Putamen (tissue), 1 donor: ENCODE measurements at regions not wholly inside any gene's neighbourhood (a gene's known extent, or its start where the extent isn't known, plus 50 kb on each side); places are given as distances from the start of the nearest gene placed in this dataset.

Experiments used
- DNase-seq: peaks from one replicate; pipeline ENCODE4 v3.0.0-alpha.2; 2016; ENCODE audit warnings: low spot score

- DNase-seq: no peak
These were observed 623.4 kb upstream of the IGFBP3 start for GRCh38 chr7:46544396-46545008.

GRCh38 chr7:46542076-46542475 lies 621.0 kb upstream of the IGFBP3 start:
- no peak for DNase-seq

DNA sequence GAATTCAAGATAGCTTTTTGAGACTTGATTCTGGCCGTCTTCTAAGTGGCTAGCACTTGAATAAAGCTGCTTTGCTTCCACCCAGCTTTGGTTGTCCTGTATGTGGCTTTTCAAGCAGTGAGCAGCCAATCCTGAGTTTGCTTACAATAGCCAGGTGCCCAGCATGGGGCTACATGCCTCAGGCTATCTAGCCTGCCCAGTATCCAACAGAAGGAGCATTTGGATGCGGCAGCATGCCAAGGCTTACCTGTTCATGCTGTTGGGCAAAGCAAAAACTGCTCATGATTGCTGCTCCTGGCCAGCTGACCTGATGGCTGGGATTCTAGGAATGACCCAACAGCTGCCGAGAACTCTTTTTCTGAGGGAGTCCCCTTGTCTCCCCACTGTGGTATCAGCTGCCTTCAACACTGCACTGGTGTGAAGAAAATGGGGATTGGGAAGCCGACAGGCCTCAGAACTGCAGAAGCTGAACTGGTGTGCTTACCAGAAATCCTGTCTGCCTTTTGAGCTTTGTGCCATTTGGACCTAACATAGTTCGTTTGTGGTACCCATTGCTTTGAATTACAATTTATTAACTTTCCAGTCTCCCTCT lies 618.9 kb upstream of the IGFBP3 start:
- DNase-seq: no peak

- DNase-seq: no peak
These were observed 616.3 kb upstream of the IGFBP3 start for GRCh38 chr7:46537191-46537905.

DNA sequence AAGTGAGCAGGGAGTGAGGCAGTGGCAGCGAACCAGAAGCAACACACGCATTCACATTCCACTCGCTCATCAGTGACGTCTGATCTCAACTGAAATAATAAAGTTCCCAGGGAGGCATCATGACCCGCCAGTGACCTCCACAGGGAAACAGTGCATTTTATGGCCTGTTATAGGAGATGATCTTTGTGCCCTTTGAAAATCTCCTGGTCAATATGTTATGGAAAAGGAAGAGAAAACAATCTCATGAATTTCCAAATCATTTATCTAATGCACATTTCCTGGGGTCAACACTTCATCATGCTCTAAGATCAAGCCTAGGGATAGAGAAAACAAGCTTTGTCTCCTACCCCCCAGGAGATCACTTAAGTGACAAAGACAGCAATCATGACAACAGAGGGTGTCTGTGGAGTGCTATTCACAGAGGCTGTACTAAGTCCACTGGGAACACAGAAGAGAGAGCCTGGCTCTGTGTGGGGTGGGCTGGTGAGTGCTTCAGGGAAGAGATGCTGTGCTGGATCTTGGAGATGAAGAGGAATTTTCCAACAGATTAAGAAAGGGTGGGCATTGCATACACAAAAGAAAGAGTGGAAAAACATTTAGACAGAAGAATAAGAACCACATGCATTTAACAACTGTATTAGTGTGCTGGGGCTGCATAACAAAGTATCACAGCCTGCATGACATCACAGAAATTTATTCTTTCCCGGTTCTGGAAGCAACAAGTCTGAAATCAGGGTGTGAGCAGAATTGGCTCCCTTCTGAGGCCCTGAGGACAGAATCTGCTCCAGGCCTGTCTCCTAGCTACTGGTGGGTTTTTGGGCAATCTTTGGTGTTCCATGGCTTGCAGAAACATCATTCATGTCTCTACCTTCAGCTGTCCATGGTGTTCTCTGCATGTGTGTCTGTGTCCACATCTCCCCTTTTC lies 613.9 kb upstream of the IGFBP3 start:
- no peak for DNase-seq

DNA sequence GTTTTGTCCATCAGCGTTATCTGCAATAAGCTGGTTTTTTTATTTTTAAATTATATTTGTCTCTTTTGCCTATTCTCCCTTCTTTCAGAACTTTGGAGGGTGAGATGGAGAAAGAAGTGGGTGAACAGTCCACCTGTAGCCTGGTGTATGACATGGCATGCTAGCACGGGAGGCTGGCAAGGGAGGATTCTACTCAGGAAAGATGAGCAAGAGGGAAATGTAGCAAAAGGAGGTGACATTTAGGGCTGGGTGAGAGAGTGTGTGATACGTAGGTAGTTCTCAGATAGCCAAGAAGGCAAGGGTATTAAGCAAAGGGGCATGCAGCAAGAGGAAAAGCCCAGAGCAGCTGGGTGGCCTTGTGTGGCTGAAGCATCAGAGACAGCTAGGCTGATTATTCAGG lies 612.9 kb upstream of the IGFBP3 start:
- no peak for DNase-seq

DNA sequence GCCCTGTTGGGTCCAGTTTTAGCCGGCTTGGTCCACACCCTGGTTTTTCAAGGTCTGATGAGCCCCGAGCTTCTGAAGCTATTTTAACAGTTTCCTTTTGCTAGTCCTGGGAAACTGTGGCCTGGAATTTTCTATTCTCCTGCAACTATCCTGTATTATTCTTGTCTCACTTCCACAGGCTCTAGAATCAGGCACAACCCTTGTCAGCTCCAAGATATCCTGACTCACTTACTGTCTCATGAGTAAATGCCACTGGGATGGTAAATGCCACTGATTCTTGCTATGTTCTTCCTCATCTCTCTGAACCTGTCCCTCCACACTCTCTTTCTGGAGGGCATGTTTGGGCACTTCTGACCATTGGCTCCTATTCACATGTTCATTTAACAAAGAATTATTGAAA lies 611.5 kb upstream of the IGFBP3 start:
- DNase-seq: no peak

GRCh38 chr7:46530081-46530750 lies 609.1 kb upstream of the IGFBP3 start:
- DNase-seq: no peak

DNA sequence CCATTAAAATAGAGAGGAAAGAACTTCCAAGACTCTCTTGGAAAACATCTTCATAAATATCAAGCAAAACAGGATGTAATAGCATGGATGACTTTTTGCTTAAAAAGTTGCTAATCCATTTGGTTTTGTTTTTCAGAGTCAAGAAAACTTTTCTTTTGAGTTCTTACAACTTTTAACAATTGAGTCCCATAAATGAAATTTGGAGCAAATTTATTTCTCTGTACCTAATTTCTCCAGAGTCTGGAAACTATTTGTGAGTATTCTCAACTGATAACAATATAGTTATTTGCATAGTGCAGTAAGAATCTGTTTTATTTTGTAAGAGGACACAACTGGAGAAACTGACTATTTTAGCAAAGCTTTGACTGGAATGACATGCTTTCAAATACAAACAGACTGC lies 606.3 kb upstream of the IGFBP3 start:
- no peak for DNase-seq

DNA sequence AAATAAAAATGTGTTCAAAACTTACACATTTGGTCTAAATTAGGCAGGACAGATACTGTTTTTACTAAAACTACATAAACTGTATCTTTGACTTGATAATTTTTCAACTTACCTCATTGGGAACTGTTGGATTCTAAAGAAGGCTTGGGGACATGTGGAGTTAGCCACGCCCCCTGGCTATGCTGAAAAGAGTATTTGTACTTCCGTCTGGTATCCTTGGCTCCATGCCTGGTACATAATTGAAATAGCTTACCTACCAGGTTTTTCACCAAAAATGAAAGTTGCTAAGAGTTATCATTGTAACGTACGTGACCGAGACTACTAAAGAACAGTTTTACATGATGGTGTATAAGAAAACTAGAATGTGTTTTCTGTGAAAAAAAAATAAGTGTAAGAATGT lies 604.8 kb upstream of the IGFBP3 start:
- DNase-seq: no peak

GRCh38 chr7:46524350-46524749 lies 603.3 kb upstream of the IGFBP3 start:
- no peak for DNase-seq

GRCh38 chr7:46522354-46522906 lies 601.4 kb upstream of the IGFBP3 start:
- DNase-seq: no peak

DNA sequence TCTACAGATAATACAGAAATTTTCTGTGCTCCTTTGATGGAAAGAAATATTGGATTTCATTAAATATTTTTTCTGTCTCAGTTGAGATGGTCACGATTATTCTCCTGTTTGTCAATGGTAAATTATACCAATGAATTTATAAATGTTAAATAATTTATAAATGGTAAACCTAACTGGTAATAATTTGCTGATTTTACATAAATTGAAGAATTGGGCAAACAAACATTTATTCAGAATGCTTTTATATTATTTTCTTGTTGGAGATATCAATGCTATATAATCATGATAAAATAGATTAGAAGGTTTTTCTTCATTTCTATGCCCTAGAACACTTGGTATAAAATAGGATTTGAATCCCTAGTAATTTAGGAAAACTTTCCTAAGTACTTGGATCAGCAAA lies 597.6 kb upstream of the IGFBP3 start:
- DNase-seq: no peak

DNA sequence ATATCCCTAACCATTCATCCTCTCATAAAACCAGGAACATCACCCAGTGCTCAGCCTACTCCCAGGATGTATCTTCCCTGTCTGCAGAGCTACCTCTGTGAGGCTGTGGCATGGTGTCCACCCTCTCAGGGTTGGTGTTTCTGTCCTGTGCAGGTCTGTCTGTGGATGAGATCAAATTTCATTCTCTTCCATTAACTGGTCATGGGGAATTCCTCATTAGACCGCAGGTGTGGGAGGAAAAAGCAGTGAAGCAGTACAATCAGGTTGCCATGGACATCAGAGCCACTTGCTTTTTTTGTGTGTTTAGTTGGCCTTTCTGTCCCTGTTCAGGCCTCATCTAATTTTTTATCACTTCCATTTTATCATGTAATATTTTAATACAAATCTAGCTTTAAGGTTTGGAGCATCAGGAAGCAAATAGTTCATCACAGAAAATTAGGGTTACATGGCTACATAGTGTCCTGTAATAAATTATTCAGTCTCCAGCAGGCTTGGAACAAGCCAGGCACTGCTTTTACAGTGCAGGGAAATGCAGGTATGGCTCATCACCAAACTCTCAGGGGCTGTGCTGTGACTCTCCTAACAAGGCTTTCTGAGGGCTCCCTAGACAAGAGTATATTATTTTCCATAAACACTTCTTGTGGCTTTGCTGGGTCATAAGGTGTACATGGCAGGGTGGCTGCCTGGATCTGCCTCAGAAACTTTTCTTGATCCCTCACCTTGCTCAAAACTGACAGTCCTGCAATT lies 594.9 kb upstream of the IGFBP3 start:
- no peak for DNase-seq

DNA sequence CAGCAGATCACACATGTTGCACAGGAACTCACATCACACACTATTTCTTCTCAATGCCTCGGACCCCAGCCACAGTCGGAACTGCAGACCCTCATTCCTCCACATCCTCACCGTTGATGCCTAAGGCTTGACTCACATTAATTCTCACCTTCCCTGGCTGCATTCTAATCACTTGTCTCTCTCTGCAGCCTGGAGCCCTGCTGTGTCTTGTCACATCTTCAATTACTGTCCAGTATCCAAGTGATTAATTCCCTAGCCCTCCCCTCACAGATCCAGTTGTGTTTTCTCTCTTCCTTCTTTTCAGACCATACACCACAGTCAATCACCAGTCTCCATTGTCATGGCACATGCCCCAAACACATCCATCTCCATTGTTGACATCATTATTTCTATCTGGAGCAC lies 592.4 kb upstream of the IGFBP3 start:
- no peak for DNase-seq

GRCh38 chr7:46512891-46513413 lies 591.9 kb upstream of the IGFBP3 start:
- DNase-seq: no peak

DNA sequence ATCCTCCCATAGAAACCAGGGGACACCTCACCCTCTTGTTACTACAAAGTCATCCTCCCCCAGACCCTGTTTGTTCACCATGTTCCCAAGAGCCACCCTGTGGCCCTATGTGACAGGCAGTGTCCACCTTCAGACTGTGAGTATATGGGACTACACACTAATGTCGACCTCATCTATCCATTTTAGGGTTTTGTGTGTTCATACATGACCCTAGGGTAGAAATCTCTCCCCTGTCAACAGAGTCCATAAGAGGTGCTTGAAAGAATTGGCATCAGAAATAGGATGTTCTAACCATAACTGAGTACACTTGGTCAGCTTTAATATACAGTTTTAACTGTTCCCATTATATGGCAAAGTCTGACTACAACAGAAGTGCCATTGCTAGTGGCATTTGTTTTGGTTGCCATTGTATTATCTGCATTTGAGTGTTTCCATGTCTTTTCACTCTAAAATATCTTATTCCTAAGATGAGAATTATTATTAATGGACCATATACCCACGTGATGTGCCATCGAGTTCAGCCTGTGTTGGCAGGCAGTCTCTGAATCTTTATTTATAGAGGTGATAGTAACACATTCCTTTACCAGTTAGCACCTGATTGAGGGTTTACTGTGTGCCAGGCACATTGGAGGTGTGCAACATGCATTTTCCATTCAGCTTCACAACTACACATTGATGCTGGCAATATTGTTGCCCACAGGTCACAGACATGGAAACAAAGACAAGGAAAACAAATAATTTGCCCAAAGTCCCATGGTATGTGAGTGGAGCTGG lies 590.6 kb upstream of the IGFBP3 start:
- no peak for DNase-seq

- no peak for DNase-seq
These were observed 587.5 kb upstream of the IGFBP3 start for GRCh38 chr7:46508583-46508982.

DNA sequence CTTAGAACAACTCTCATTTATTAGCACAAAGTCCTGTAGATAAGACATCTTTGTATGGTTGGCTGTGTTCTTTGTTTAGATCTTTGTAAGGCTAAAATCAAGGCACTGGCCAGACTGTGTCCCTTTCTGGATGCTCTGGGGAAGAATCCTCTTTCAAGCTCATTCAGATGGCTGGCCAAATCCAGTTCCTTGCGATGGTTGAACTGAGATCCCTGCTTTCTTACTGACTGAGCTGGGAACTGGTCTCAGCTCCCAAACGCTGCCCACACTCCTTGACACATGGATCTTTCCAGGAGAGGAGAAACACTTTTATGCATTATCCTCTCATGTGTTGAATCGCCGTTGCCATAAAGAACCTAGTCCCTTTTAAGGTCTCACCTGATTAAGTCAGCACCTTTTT lies 586.5 kb upstream of the IGFBP3 start:
- no peak for DNase-seq

GRCh38 chr7:46494441-46494840 lies 573.4 kb upstream of the IGFBP3 start:
- DNase-seq: no peak
